ENCODE measurements at regions not wholly inside any gene's neighbourhood (a gene's known extent, or its start where the extent isn't known, plus 50 kb on each side); places are given as distances from the start of the nearest gene placed in this dataset.
A peak's percentile ranks its signal among the peaks of the same experiment; 100 is the strongest.

- WGBS, 2 experiments (ENCODE audit: extremely low coverage in 1 of 2, insufficient coverage in 1 of 2, insufficient read length in 1 of 2, insufficient replicate concordance in 2 of 2, low coverage in 1 of 2, low lambda C conversion rate in 2 of 2, missing lambda C conversion rate in 1 of 2) = 82% methylated on average over 1 of the region's 1 CpG; no CpG with 5 or more reads in 1 of the 2 experiments
- H2BK5ac ChIP-seq (ENCODE audit: low read depth, low read length) = no peak overlapping the region
- CTCF ChIA-PET (ENCODE audit: partially characterized antibody) = interaction anchor here (1.4 to 1.5 kb wide), 2 partner anchors 41 to 53 kb away, joined by 4 read pairs; no protein-coding TSS in a partner anchor
- DNase-seq (ENCODE audit: low read depth in 1 of 2, low spot score in 2 of 2) (no peak), FAIRE-seq (no peak)
- no peak overlapping the region for H3K14ac ChIP-seq (ENCODE audit: insufficient read length)
- H3K23ac ChIP-seq (ENCODE audit: insufficient read length) = no peak overlapping the region
- H3K27me3 ChIP-seq (replicated peaks in 1 of 4; ENCODE audit: control insufficient read depth in 3 of 4, extremely low read depth in 1 of 4, insufficient read depth in 3 of 4, low read length in 3 of 4) = no peaks in the 10 kb centered on the region
- H3K4me1 ChIP-seq (replicated peaks in 1 of 4; ENCODE audit: control insufficient read depth in 3 of 4, insufficient read depth in 4 of 4, low read length in 3 of 4) = peaks cover 0 to 19% (median 7%) of the 10 kb centered on the region in 4 experiments; a peak in 6 of 7 replicates
- H3K4me3 ChIP-seq (ENCODE audit: extremely low read depth in 1 of 4, insufficient read depth in 2 of 4, low read depth in 3 of 4, low read length in 4 of 4) = no peak overlapping the region
- H2AFZ ChIP-seq (ENCODE audit: low read length) = no peak overlapping the region
- H3K18ac ChIP-seq (ENCODE audit: extremely low read depth, low read length) = peak overlapping the region; percentile 38; the same call in 1 of the 2 replicates
- no peak overlapping the region for H2BK15ac ChIP-seq (ENCODE audit: low read length)
- H2BK120ac ChIP-seq (replicated peaks; ENCODE audit: low read depth, low read length) = no peak overlapping the region
- POLR2A ChIA-PET (ENCODE audit: partially characterized antibody) = no interaction called here
- no peak overlapping the region for H3K9ac ChIP-seq (replicated peaks in 1 of 4; ENCODE audit: extremely low read depth in 1 of 4, low read depth in 3 of 4, low read length in 3 of 4)
- H3K36me3 ChIP-seq (ENCODE audit: control insufficient read depth in 2 of 4, insufficient read depth in 4 of 4, low read length in 3 of 4) = no peaks in the 10 kb centered on the region
- no peak overlapping the region for H4K91ac ChIP-seq (replicated peaks; ENCODE audit: insufficient read length, low read length)
- H4K5ac ChIP-seq (ENCODE audit: insufficient read length, low read depth, low read length) = no peak overlapping the region
- H4K20me1 ChIP-seq (replicated peaks in 1 of 2; ENCODE audit: control insufficient read depth in 1 of 2, insufficient read depth in 2 of 2, low read length in 2 of 2) = no peaks in the 10 kb centered on the region
- no peak overlapping the region for H3K4ac ChIP-seq (replicated peaks; ENCODE audit: insufficient read length, low read depth, low read length)
- no peaks in the 10 kb centered on the region for H3K9me3 ChIP-seq (ENCODE audit: insufficient read depth in 2 of 2, low read depth in 1 of 2, low read length in 1 of 2)
- H2AK5ac ChIP-seq (ENCODE audit: low read depth, low read length) = no peak overlapping the region
- H3K79me2 ChIP-seq (ENCODE audit: control insufficient read depth in 1 of 2, insufficient read depth in 2 of 2, low read length in 2 of 2) = no peaks in the 10 kb centered on the region
- H3K23me2 ChIP-seq (ENCODE audit: low read depth, low read length) = no peaks in the 10 kb centered on the region
- no peak overlapping the region for H3K27ac ChIP-seq (ENCODE audit: low read depth, low read length)
- TF ChIP-seq SP1 (IDR thresholded peaks at IDR 0.05; ENCODE audit: low read depth, low read length) (no peak), SP4 (IDR thresholded peaks at IDR 0.05; ENCODE audit: low read length) (no peak), KDM4A (IDR thresholded peaks at IDR 0.05; ENCODE audit: low read depth, low read length, severe bottlenecking) (no peak)
- no peaks in the 10 kb centered on the region for H3K79me1 ChIP-seq (ENCODE audit: low read depth, low read length)
- H2BK20ac ChIP-seq (ENCODE audit: low read length) = no peak overlapping the region
- no peak overlapping the region for H3K4me2 ChIP-seq (ENCODE audit: insufficient read depth in 1 of 2, low read depth in 2 of 2, low read length in 2 of 2)
- no peak overlapping the region for H2BK12ac ChIP-seq (ENCODE audit: low read depth, low read length)
- H3K56ac ChIP-seq (replicated peaks; ENCODE audit: insufficient read length, low read depth, low read length) = no peak overlapping the region
- H4K8ac ChIP-seq (ENCODE audit: extremely low read depth, insufficient read depth, low read length) = no peak overlapping the region
Observed at GRCh38 chr3:177429079-177429478, 231.8 kb upstream of the TBL1XR1 start.
